SK-N-SH (cell line): ENCODE measurements at regions not wholly inside any gene's neighbourhood (a gene's known extent, or its start where the extent isn't known, plus 50 kb on each side); places are given as distances from the start of the nearest gene placed in this dataset.

Experiments
- ELF1 ChIP-seq: IDR thresholded peaks from 2 replicates; pipeline ENCODE4 v1.4.0; 2012
- EP300 ChIP-seq, 2 experiments: IDR thresholded peaks; 2 replicates each; pipeline versions ENCODE4 v1.4.0 to v1.6.1; 2012; ENCODE audit warnings: borderline replicate concordance in 1 of 2, low read depth in 1 of 2, low read length in 1 of 2
- JUND ChIP-seq: IDR thresholded peaks from 2 replicates; pipeline ENCODE4 v1.4.0; 2012
- RAD21 ChIP-seq: IDR thresholded peaks from 2 replicates; pipeline ENCODE4 v1.6.1; 2012; ENCODE audit warnings: mild to moderate bottlenecking, low read length
- USF2 ChIP-seq: fragments of 150-350 bp; IDR thresholded peaks from 2 replicates; pipeline ENCODE4 v1.6.1; 2017; ENCODE audit warnings: antibody characterized with exemption, low read length, low read depth, borderline replicate concordance
- TF ChIP-seq, protein P1 (sequence below): fragments of 200-600 bp; sonication (generic); IDR thresholded peaks from 2 replicates; pipeline ENCODE4 v1.6.1; 2017; ENCODE audit warnings: antibody characterized with exemption, mild to moderate bottlenecking, moderate library complexity
- TF ChIP-seq, protein P2 (sequence below): IDR thresholded peaks from 2 replicates; pipeline ENCODE4 v1.6.1; 2012; ENCODE audit warnings: mild to moderate bottlenecking, low read depth, low read length, moderate library complexity

GRCh38 chr12:90209029-90209428, 500.4 kb upstream of the ATP2B1 start:
- TF ChIP-seq, protein P1, sequence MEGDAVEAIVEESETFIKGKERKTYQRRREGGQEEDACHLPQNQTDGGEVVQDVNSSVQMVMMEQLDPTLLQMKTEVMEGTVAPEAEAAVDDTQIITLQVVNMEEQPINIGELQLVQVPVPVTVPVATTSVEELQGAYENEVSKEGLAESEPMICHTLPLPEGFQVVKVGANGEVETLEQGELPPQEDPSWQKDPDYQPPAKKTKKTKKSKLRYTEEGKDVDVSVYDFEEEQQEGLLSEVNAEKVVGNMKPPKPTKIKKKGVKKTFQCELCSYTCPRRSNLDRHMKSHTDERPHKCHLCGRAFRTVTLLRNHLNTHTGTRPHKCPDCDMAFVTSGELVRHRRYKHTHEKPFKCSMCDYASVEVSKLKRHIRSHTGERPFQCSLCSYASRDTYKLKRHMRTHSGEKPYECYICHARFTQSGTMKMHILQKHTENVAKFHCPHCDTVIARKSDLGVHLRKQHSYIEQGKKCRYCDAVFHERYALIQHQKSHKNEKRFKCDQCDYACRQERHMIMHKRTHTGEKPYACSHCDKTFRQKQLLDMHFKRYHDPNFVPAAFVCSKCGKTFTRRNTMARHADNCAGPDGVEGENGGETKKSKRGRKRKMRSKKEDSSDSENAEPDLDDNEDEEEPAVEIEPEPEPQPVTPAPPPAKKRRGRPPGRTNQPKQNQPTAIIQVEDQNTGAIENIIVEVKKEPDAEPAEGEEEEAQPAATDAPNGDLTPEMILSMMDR: no peak
- TF ChIP-seq USF2: no peak
- TF ChIP-seq, protein P2, sequence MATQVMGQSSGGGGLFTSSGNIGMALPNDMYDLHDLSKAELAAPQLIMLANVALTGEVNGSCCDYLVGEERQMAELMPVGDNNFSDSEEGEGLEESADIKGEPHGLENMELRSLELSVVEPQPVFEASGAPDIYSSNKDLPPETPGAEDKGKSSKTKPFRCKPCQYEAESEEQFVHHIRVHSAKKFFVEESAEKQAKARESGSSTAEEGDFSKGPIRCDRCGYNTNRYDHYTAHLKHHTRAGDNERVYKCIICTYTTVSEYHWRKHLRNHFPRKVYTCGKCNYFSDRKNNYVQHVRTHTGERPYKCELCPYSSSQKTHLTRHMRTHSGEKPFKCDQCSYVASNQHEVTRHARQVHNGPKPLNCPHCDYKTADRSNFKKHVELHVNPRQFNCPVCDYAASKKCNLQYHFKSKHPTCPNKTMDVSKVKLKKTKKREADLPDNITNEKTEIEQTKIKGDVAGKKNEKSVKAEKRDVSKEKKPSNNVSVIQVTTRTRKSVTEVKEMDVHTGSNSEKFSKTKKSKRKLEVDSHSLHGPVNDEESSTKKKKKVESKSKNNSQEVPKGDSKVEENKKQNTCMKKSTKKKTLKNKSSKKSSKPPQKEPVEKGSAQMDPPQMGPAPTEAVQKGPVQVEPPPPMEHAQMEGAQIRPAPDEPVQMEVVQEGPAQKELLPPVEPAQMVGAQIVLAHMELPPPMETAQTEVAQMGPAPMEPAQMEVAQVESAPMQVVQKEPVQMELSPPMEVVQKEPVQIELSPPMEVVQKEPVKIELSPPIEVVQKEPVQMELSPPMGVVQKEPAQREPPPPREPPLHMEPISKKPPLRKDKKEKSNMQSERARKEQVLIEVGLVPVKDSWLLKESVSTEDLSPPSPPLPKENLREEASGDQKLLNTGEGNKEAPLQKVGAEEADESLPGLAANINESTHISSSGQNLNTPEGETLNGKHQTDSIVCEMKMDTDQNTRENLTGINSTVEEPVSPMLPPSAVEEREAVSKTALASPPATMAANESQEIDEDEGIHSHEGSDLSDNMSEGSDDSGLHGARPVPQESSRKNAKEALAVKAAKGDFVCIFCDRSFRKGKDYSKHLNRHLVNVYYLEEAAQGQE: no peak
- no peak for TF ChIP-seq JUND
- no peak for TF ChIP-seq EP300 (IDR thresholded peaks at IDR 0.05; ENCODE audit: borderline replicate concordance in 1 of 2, low read depth in 1 of 2, low read length in 1 of 2)
- TF ChIP-seq RAD21: no peak
- no peak for TF ChIP-seq ELF1
